ENCODE measurements at regions not wholly inside any gene's neighbourhood (a gene's known extent, or its start where the extent isn't known, plus 50 kb on each side); places are given as distances from the start of the nearest gene placed in this dataset.
A peak's percentile ranks its signal among the peaks of the same experiment; 100 is the strongest.

DNA sequence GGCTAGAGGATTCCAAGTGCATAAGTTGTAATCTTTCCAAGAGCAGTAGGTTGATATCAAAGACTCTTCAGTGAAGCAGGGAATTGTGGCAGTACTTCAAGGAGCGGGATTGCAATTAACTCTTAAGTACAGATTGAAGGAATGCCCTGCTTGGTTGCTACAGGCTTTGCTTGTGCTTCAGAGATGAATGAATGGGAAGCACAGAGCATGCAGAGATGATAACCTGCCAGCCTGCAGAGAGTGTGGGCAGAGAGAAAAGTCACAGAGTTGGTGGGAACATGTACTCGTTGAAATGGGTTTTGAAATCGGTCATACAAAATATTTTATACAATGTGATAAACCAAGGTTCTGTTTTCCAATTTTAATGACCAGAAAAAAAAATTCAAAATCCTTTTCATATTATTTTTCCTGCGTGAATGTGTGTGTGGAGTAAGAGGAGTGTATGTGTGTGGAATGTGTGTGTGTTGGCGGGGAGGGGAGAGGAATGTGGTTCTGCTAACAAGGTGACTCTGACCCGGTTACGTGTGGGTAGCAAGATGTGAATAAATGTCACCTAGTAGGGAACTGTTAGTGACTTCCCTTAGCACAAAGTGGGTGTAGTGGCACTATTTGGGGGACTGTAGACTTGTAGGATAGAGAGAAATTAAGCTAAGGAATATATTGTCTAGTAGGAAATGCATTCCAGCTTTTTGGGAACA is 697.8 kb downstream of the GATA3 start:
- 24 to 36% methylated on average over 7 of the region's 7 CpGs for WGBS, 2 donors
- no peaks in the 10 kb centered on the region for H3K9me3 ChIP-seq
- peak overlapping the region in 1 of 3 donors; percentile 1 for H3K4me3 ChIP-seq (replicated peaks in 1 of 3)
- intact Hi-C loops (cut with DNase I) = no loop called here
- no peaks in the 10 kb centered on the region for H3K36me3 ChIP-seq
- TF ChIP-seq, protein P1, sequence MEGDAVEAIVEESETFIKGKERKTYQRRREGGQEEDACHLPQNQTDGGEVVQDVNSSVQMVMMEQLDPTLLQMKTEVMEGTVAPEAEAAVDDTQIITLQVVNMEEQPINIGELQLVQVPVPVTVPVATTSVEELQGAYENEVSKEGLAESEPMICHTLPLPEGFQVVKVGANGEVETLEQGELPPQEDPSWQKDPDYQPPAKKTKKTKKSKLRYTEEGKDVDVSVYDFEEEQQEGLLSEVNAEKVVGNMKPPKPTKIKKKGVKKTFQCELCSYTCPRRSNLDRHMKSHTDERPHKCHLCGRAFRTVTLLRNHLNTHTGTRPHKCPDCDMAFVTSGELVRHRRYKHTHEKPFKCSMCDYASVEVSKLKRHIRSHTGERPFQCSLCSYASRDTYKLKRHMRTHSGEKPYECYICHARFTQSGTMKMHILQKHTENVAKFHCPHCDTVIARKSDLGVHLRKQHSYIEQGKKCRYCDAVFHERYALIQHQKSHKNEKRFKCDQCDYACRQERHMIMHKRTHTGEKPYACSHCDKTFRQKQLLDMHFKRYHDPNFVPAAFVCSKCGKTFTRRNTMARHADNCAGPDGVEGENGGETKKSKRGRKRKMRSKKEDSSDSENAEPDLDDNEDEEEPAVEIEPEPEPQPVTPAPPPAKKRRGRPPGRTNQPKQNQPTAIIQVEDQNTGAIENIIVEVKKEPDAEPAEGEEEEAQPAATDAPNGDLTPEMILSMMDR (IDR thresholded peaks at IDR 0.05) = no peak
- TF ChIP-seq POLR2A (IDR thresholded peaks at IDR 0.05) = no peak
- H3K27ac ChIP-seq = peak overlapping the region in 1 of 3 donors; percentile 24
- H3K4me1 ChIP-seq = peaks cover 12 to 15% of the 10 kb centered on the region in 2 donors
- H3K27me3 ChIP-seq = no peaks in the 10 kb centered on the region
- DNase-seq = peak; percentile 58 to 64

DNA sequence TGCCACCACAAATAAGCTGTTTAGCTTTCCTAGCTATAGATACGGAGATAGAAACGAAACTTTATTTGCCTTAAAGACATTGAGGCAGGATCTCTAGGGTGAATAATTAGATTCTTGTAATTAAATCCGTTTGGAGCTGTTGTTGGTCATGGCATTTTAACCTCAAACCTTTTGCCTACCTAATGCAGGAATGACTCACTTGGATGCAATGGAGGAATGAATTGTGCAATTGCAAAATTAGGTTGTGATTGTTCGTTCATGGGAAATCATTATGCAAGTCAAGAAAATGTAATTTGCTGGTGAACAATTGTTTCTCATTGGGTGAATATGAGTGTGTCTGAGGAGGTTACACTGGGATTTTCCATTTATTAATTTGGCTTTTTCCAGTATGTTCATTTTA is 703.5 kb downstream of the GATA3 start:
- no peak for DNase-seq
- Histone ChIP-seq H3K4me1 (peaks cover 0 to 2% of the 10 kb centered on the region in 2 donors), H3K36me3 (no peaks in the 10 kb centered on the region), H3K27ac (no peak overlapping the region), H3K4me3 (replicated peaks in 1 of 3) (no peak overlapping the region), H3K9me3 (no peaks in the 10 kb centered on the region), H3K27me3 (no peaks in the 10 kb centered on the region)
- intact Hi-C loops (cut with DNase I) = no loop called here
- TF ChIP-seq, protein P1 (IDR thresholded peaks at IDR 0.05) = no peak
- no peak for TF ChIP-seq POLR2A (IDR thresholded peaks at IDR 0.05)
- WGBS, 2 donors = 30 to 39% methylated on average over 4 of the region's 4 CpGs

DNA sequence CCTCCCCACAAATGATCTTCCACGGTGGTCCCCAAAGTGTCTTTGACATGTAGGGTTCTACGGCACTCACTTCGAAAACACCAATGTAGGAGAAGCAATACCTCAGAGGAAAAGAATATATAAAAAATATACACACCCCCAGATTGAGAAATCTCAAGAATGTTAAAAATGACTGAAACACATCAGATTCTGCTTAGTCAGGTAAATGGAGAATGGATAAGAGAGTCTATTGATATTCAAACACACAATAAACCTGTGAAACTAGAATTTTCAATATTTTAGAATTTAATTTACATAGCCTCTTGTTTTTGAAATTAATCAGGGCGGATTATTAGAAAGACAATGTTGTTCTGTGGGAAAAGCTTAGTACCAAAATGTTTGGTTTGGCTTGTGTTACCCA is 712.4 kb downstream of the GATA3 start:
- intact Hi-C loops (cut with DNase I) = no loop called here
- 95% methylated on average over 4 of the region's 4 CpGs for WGBS, 2 donors
- H3K4me1 ChIP-seq = no peaks in the 10 kb centered on the region

DNA sequence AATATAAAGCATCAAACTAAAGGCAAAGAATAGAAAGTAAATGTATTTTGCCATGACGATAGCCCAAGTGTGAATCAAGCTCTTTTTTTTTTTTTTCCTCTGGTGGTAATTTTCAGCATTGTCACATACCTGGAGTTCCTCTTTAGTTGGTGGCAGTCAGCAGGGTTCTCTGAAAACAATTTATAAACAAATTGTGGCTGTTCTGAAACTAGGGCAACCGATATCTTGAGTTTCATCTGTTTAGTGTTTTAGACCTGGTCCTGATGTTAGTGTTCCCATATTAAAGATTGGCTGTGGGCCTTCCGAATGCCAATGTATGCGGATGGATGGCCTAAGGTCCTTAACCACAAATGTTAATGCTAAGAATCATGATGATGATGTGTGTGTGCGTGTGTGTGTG is 713.1 kb downstream of the GATA3 start:
- no peak overlapping the region for H3K4me3 ChIP-seq (replicated peaks in 1 of 3)
- TF ChIP-seq, protein P1 (IDR thresholded peaks at IDR 0.05) = no peak
- no peak for TF ChIP-seq POLR2A (IDR thresholded peaks at IDR 0.05)
- WGBS, 2 donors = 77 to 78% methylated on average over 5 of the region's 5 CpGs
- intact Hi-C loops (cut with DNase I) = no loop called here
- DNase-seq = no peak
- no peak overlapping the region for H3K27ac ChIP-seq
- H3K27me3 ChIP-seq = no peaks in the 10 kb centered on the region
- H3K36me3 ChIP-seq = no peaks in the 10 kb centered on the region
- H3K9me3 ChIP-seq = no peaks in the 10 kb centered on the region
- H3K4me1 ChIP-seq = no peaks in the 10 kb centered on the region

More for the DNA sequence above, 712.4 kb downstream of the GATA3 start:
- Histone ChIP-seq H3K4me3 (replicated peaks in 1 of 3) (no peak overlapping the region), H3K27me3 (no peaks in the 10 kb centered on the region), H3K27ac (no peak overlapping the region), H3K36me3 (no peaks in the 10 kb centered on the region), H3K9me3 (no peaks in the 10 kb centered on the region)
- DNase-seq = no peak
- TF ChIP-seq, protein P1 (IDR thresholded peaks at IDR 0.05) = no peak
- TF ChIP-seq POLR2A (IDR thresholded peaks at IDR 0.05) = no peak

DNA sequence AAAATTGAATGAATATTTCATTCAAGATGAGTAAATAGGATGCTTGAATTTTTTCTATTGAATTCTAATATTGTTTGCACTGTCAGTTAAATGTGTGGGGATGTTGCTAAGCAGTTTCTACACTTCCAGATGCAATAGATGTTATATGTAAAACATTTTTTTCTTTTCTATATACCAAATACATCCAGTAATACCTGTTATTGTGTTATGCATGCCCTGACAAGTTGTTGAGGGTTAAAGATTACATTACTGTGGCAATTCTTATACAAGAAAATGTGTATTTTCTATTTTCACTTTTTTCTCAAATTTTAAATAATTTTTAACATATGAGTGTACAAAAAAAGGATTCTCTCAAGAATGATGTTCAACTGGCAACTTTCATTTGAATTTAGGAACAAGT is 713.9 kb downstream of the GATA3 start:
- H3K4me1 ChIP-seq = no peaks in the 10 kb centered on the region
- intact Hi-C loops (cut with DNase I) = no loop called here

More for the DNA sequence above, 713.9 kb downstream of the GATA3 start:
- Histone ChIP-seq H3K27ac (no peak overlapping the region), H3K9me3 (no peaks in the 10 kb centered on the region), H3K4me3 (replicated peaks in 1 of 3) (no peak overlapping the region), H3K27me3 (no peaks in the 10 kb centered on the region), H3K36me3 (no peaks in the 10 kb centered on the region)
- no peak for DNase-seq
- TF ChIP-seq, protein P1 (IDR thresholded peaks at IDR 0.05) = no peak
- TF ChIP-seq POLR2A (IDR thresholded peaks at IDR 0.05) = no peak

Measured in thyroid gland (tissue), 4 donors.